ENCODE measurements at regions not wholly inside any gene's neighbourhood (a gene's known extent, or its start where the extent isn't known, plus 50 kb on each side); places are given as distances from the start of the nearest gene placed in this dataset.

GRCh38 chr3:95832146-95832545 is 982.2 kb upstream of the EPHA6 start:
- Histone ChIP-seq H4K20me1 (replicated peaks; ENCODE audit: insufficient read depth) (no peaks in the 10 kb centered on the region), H3K9me2 (ENCODE audit: insufficient read depth) (no peaks in the 10 kb centered on the region; the same call in none of the 2 replicates), H3K4me3 (no peak overlapping the region), H3K4me1 (ENCODE audit: insufficient read depth) (no peaks in the 10 kb centered on the region), H3K36me3 (ENCODE audit: insufficient read depth) (no peaks in the 10 kb centered on the region; the same call in 1 of the 2 replicates), H3F3A (replicated peaks; ENCODE audit: low read depth) (no peaks in the 10 kb centered on the region), H3K27ac (ENCODE audit: low read depth) (no peak overlapping the region), H3K27me3 (ENCODE audit: insufficient read depth) (no peaks in the 10 kb centered on the region), H3K79me2 (replicated peaks; ENCODE audit: insufficient read depth) (no peaks in the 10 kb centered on the region), H2AFZ (no peak overlapping the region), H3K4me2 (no peak overlapping the region)
- Mint-ChIP-seq H3K4me3 (no peak overlapping the region), H3K4me1 (no peaks in the 10 kb centered on the region), H3K27me3 (ENCODE audit: insufficient read depth, low read depth, poor library complexity) (no peaks in the 10 kb centered on the region), H3K9me3 (peaks cover 22% of the 10 kb centered on the region), H3K27ac (no peak overlapping the region), H3K36me3 (ENCODE audit: low read depth) (peaks cover 17% of the 10 kb centered on the region)
- ATAC-seq (no peak), DNase-seq (ENCODE audit: low spot score) (no peak)
- TF ChIP-seq EZH2phosphoT487 (IDR thresholded peaks at IDR 0.05; ENCODE audit: unreplicated experiment), result no peak
- TF ChIP-seq POLR2AphosphoS5 (IDR thresholded peaks at IDR 0.05; ENCODE audit: low read depth), result no peak
- no peak for TF ChIP-seq ETS1 (IDR thresholded peaks at IDR 0.05)
- TF ChIP-seq REST (IDR thresholded peaks at IDR 0.05; ENCODE audit: unreplicated experiment), result no peak
- TF ChIP-seq STAT1 (IDR thresholded peaks at IDR 0.05; ENCODE audit: unreplicated experiment), result no peak
- TF ChIP-seq NANOG (IDR thresholded peaks at IDR 0.05; ENCODE audit: borderline replicate concordance), result no peak
- TF ChIP-seq EZH2 (IDR thresholded peaks at IDR 0.05; ENCODE audit: low read depth, unreplicated experiment), result no peak
- TF ChIP-seq ZNF331 (CRISPR knock-in tag; IDR thresholded peaks at IDR 0.05; ENCODE audit: low read depth), result no peak
- no peak for TF ChIP-seq CTCF (conservative IDR thresholded peaks at IDR 0.05; ENCODE audit: low read depth in 2 of 2)
- TF ChIP-seq JUNB (IDR thresholded peaks at IDR 0.05; ENCODE audit: unreplicated experiment), result no peak
- TF ChIP-seq ZNF462 (CRISPR knock-in tag; IDR thresholded peaks at IDR 0.05), result no peak
- no peak for TF ChIP-seq CREB1 (CRISPR knock-in tag; IDR thresholded peaks at IDR 0.05; ENCODE audit: low read depth)
- no peak for TF ChIP-seq ZNF114 (CRISPR knock-in tag; IDR thresholded peaks at IDR 0.05)

All from GM23338 (cell line).